ENCODE measurements at regions not wholly inside any gene's neighbourhood (a gene's known extent, or its start where the extent isn't known, plus 50 kb on each side); places are given as distances from the start of the nearest gene placed in this dataset.

- H3K27ac ChIP-seq = no peak overlapping the region
- DNase-seq = no peak
- H3K4me3 ChIP-seq (ENCODE audit: low read depth, low read length) = no peak overlapping the region
- H3K9me3 ChIP-seq (ENCODE audit: severe bottlenecking) = no peaks in the 10 kb centered on the region
- no peak for TF ChIP-seq CTCF (IDR thresholded peaks at IDR 0.05; ENCODE audit: low read depth, low read length)
- H3K36me3 ChIP-seq = no peaks in the 10 kb centered on the region
- H3K27me3 ChIP-seq (ENCODE audit: insufficient read depth, low read depth, severe bottlenecking) = no peaks in the 10 kb centered on the region
Observed at GRCh38 chr10:65559369-65559768, 1366.5 kb upstream of the LRRTM3 start.

- Histone ChIP-seq H3K9me3 (ENCODE audit: severe bottlenecking) (no peaks in the 10 kb centered on the region), H3K27me3 (ENCODE audit: insufficient read depth, low read depth, severe bottlenecking) (no peaks in the 10 kb centered on the region), H3K27ac (no peak overlapping the region), H3K4me3 (ENCODE audit: low read depth, low read length) (no peak overlapping the region), H3K36me3 (no peaks in the 10 kb centered on the region)
- no peak for DNase-seq
- TF ChIP-seq CTCF (IDR thresholded peaks at IDR 0.05; ENCODE audit: low read depth, low read length) = no peak
Observed at GRCh38 chr10:65565246-65565645, 1360.6 kb upstream of the LRRTM3 start.

GRCh38 chr10:65566906-65567305 lies 1358.9 kb upstream of the LRRTM3 start:
- no peak for TF ChIP-seq CTCF (IDR thresholded peaks at IDR 0.05; ENCODE audit: low read depth, low read length)
- Histone ChIP-seq H3K36me3 (no peaks in the 10 kb centered on the region), H3K27ac (no peak overlapping the region), H3K9me3 (ENCODE audit: severe bottlenecking) (no peaks in the 10 kb centered on the region), H3K27me3 (ENCODE audit: insufficient read depth, low read depth, severe bottlenecking) (no peaks in the 10 kb centered on the region), H3K4me3 (ENCODE audit: low read depth, low read length) (no peak overlapping the region)
- no peak for DNase-seq

- H3K27ac ChIP-seq = peak overlapping the region; percentile 93
- peaks cover 9% of the 10 kb centered on the region for H3K36me3 ChIP-seq
- peak; percentile 89 for DNase-seq
- no peak for TF ChIP-seq CTCF (IDR thresholded peaks at IDR 0.05; ENCODE audit: low read depth, low read length)
- H3K9me3 ChIP-seq (ENCODE audit: severe bottlenecking) = no peaks in the 10 kb centered on the region
- H3K27me3 ChIP-seq (ENCODE audit: insufficient read depth, low read depth, severe bottlenecking) = no peaks in the 10 kb centered on the region
- peak overlapping the region; percentile 83 for H3K4me3 ChIP-seq (ENCODE audit: low read depth, low read length)
Observed at GRCh38 chr10:65570143-65571010, 1355.5 kb upstream of the LRRTM3 start.

- Histone ChIP-seq H3K4me3 (ENCODE audit: low read depth, low read length) (peak overlapping the region; percentile 83), H3K9me3 (ENCODE audit: severe bottlenecking) (no peaks in the 10 kb centered on the region), H3K36me3 (peaks cover 9% of the 10 kb centered on the region), H3K27ac (peak overlapping the region; percentile 93), H3K27me3 (ENCODE audit: insufficient read depth, low read depth, severe bottlenecking) (no peaks in the 10 kb centered on the region)
- TF ChIP-seq CTCF (IDR thresholded peaks at IDR 0.05; ENCODE audit: low read depth, low read length) = no peak
- peak; percentile 46 for DNase-seq
Observed at GRCh38 chr10:65571011-65571570, 1354.7 kb upstream of the LRRTM3 start.
